ENCODE measurements at regions not wholly inside any gene's neighbourhood (a gene's known extent, or its start where the extent isn't known, plus 50 kb on each side); places are given as distances from the start of the nearest gene placed in this dataset.

GRCh38 chr1:50358962-50359361 lies 64.3 kb downstream of the DMRTA2 start:
- DNase-seq (ENCODE audit: low spot score): no peak

GRCh38 chr1:50357186-50357585 lies 66.1 kb downstream of the DMRTA2 start:
- no peak for DNase-seq (ENCODE audit: low spot score)

GRCh38 chr1:50354813-50355212 lies 68.4 kb downstream of the DMRTA2 start:
- DNase-seq (ENCODE audit: low spot score): no peak

DNA sequence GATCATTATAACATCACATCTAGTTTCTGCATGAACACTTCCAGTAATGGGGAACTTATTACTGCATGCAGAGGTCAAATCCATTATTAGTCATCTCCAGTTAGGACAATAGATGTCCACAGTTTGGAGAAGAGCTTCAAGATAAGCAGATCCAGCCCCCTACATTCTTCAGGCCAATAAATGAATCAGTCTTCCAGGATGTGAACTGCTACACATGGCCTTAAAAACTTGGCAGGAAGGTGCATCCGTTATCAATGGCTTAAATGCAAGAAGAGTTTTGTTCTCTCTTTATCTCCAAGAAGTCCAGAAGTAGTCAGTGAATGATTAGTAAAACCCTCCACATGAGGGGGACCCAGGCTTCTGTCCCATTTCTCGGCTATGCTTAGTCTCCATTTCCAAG lies 70.8 kb downstream of the DMRTA2 start:
- DNase-seq (ENCODE audit: low spot score): no peak

GRCh38 chr1:50350868-50351267 lies 72.4 kb downstream of the DMRTA2 start:
- no peak for DNase-seq (ENCODE audit: low spot score)

DNA sequence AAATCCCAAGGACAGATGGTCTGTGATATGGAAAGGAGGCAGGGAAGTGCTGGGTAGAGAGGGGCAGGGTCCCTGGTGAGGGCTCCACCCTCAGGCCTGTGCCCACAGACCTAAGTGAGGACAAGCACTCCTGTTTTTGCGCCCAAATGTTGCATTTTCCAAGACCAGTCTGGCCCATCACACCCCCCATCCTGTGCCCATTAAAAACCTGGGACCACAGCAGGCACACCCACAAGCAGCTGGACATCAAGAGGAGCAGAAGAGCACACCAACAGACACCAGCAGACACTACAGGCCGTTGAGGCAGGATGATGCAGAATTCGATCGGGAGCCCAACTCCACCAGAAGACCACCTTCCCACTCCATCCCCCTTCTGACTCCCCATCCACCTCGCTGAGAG lies 72.8 kb downstream of the DMRTA2 start:
- no peak for DNase-seq (ENCODE audit: low spot score)

- no peak for DNase-seq (ENCODE audit: low spot score)
These were observed 74.0 kb downstream of the DMRTA2 start for GRCh38 chr1:50349242-50349565.

- no peak for DNase-seq (ENCODE audit: low spot score)
These were observed 74.6 kb downstream of the DMRTA2 start for GRCh38 chr1:50348449-50349241.

DNA sequence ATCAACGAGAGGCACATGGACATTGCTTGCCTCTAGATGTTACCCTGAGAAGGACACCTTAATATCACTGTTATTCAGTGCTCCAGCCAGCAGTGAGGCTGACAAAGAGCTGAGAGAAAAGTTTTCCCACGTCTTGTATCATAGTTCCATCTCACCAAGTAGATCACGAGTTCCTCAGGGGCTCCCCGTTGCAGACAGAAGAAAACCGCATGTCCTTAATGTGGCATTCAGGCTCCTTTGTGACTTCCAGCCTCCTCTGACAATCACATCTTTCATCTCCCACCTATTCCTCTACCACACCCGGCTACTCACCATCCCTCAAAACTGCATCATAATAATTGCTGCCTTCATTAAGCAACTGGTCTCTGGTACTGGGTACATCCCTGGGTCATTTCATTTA lies 75.3 kb downstream of the DMRTA2 start:
- DNase-seq (ENCODE audit: low spot score): no peak

GRCh38 chr1:50346621-50347020 lies 76.6 kb downstream of the DMRTA2 start:
- no peak for DNase-seq (ENCODE audit: low spot score)

DNA sequence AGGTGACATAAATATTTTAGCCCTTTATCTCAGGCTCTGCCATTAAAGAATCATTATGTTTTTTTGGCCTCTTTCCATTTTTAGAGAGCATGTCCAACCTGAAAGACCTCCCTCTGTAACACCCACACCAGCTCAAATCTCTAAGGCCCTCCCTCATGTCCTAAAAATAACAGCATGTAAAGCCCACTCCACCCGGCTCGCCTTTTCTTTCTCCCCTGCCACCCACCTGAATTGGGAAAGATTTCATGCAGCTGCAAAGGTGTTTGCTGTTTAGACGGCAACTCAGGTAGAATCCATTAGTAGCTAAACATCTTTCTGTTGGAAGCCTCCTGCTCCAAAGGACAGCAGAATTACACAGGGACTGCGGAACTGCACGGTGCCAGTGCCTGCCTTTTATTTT lies 79.9 kb downstream of the DMRTA2 start:
- no peak for DNase-seq (ENCODE audit: low spot score)

DNA sequence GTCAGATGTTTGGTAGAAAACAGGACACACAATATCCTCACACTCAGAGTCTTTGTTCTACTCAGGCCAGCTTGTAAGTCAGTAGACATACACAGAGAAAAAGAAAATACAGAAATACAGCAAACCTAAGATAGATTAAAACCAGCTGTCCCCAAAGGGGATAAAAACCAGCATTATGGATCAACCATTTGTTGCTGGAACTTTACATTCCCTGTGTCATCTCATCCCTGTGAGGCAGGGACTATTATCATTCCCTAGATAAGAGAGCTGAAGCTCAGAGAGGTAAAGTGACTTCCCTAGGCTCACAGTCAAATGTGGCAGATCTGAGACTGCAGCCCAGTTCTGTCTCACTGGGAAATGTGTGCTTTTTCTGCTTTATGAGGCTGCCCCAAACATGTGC lies 80.7 kb downstream of the DMRTA2 start:
- DNase-seq (ENCODE audit: low spot score): no peak

- no peak for DNase-seq (ENCODE audit: low spot score)
These were observed 88.2 kb downstream of the DMRTA2 start for GRCh38 chr1:50335036-50335435.

GRCh38 chr1:50333595-50333974 lies 89.7 kb downstream of the DMRTA2 start:
- DNase-seq (ENCODE audit: low spot score): no peak

GRCh38 chr1:50332941-50333594 lies 90.2 kb downstream of the DMRTA2 start:
- DNase-seq (ENCODE audit: low spot score): peak; percentile 93

DNA sequence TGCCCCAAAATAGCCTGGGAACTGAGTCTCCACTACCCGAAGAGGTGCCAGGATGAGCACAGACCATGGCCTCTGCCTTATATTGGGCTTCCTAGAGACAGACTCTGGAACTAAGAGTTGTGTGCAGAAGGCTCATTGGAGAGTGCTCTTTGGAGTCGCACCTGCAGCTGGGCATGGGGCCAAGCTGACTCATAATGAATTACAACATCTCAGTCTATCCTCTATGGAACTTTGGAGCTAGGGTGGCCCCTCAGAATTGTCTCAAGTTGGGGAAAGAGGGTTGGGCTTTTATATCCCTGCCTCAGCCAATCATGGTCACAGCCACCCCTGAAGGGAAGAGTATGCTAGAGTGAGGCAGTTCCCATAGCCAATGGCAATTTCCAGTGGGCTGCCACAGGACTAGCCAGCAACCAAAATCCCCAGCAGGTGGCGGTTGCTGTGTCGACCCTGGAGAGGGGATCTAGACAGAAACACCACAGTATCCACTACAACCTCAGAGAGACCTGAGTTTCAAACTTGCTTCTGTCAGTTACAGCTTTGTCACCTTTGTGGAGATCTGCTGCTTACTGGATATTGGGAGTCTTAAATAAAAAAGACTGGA lies 93.8 kb downstream of the DMRTA2 start:
- DNase-seq (ENCODE audit: low spot score): no peak

DNA sequence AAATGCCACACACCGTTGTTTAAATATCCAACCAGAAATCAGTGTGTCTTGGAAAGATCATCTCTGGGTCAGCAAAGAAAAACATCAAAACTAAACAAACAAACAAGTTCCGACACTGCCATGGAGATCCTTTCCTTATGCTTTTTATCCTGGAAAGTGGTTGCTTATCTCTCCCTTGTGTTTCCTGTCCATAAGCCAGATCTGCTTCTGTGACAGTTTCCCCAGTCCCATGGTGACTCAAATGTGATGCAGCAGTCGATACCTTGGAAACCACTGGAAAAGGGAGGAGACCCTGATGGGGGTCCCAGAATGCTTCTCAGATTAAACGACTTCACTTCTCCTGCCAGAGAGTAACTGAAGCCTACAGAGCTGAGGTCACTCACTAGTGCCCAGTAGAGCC lies 94.7 kb downstream of the DMRTA2 start:
- no peak for DNase-seq (ENCODE audit: low spot score)

DNA sequence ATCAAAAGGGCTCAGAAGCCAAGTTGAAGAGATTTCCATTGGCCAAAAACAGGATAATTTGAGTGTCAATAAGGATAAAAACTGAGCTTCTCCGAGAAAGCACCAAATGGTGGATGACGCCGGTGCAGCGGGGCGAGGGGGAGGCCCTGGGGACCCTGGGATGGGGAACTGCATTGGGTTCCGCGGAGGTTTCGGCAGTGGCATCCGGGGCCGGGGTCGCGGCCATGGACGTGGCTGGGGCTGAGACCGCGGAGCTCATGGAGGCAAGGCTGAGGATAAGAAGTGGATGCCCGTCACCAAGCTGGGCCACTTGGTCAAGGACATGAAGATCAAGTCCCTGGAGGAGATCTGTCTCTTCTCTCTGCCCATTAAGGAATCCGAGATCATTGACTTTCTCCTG lies 97.2 kb downstream of the DMRTA2 start:
- no peak for DNase-seq (ENCODE audit: low spot score)

DNA sequence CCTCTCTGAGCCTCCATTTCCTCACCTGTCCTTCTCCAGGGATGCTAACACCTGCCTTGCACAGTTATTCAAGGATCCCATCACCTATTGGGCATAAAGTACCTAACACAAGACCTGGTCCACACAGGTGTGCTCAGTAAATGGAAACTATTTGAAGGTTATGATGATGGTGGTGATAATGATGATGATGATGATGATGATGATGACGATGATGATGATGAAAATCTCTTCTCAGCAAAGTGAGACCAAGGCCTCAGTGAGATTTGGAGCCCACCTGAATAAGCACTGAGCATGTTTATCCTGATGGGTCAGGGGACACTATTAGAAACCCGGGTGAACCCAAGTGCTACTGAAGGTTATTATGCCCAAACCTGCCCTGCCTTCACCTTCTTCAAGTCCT lies 100.7 kb downstream of the DMRTA2 start:
- DNase-seq (ENCODE audit: low spot score): no peak

DNA sequence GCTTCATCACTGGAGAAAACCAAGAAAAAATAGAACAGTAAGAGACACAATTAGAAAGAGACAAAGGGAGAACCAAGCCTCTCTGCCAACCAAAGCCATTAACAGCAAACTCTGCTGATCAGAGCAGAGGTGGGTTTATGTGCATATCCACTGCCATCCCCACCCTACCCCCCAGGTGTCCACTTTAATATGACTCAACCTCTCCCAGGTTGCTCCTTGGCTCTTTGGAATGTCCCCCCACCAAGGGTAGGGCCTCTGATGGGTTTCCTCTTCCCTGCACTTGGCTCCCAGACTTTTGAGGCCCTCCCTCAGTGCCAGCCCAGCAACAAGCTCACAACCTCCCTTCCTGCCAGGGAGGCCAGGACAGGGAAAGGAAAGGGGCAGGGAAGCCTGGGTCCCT lies 104.8 kb downstream of the DMRTA2 start:
- DNase-seq (ENCODE audit: low spot score): no peak

DNA sequence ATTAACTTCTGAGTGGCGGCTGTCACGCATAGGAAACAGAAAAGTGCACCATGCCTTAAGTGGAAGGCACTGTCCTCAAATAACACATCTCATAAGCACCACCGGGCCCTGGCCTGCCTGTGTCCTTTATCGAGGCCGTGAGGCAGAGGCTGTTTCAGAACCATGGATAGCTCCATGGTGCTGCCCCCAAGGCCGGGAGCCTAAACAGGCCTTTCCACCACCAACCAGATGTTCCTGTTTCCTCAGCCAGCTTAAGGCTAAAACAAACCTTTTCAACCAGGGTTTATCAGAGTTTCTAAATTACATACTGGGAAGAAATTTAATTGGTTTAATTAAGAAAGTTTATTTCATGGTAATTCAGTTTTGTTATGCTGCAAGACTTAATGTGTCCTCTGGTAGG lies 114.4 kb downstream of the DMRTA2 start:
- DNase-seq (ENCODE audit: low spot score): no peak

DNA sequence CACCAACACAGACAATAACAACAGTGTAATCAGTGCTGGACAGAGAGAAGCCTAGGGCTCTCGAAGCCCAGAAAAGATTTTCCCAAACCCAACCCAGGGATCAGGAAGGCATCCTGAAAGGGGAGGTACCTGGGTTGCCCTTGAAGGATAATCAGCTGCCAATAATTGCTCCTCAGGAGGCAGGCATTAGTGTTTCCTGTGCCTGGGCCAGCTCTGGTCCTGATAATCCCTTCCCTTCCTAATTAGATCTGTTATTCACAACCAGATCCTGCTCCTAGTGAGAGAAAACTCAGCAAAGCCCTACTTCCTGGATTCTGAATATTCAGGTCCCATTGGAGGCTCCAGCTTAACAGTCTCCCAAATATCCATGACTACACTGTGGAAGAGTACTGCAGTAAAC lies 117.4 kb downstream of the DMRTA2 start:
- no peak for DNase-seq (ENCODE audit: low spot score)

GRCh38 chr1:50300297-50300696 lies 122.9 kb downstream of the DMRTA2 start:
- no peak for DNase-seq (ENCODE audit: low spot score)
